Tibial artery (tissue), 4 donors: ENCODE measurements at regions not wholly inside any gene's neighbourhood (a gene's known extent, or its start where the extent isn't known, plus 50 kb on each side); places are given as distances from the start of the nearest gene placed in this dataset.

Experiments
- DNase-seq, 2 donors: peaks; one replicate each; pipeline ENCODE4 v3.0.0-alpha.2; 2019
- H3K27ac ChIP-seq, 2 donors: fragments of 200-600 bp; sonication (generic) in 1 of 2; 1 replicate in 1 of 2; 2 replicates in 1 of 2; pipeline ENCODE4 v1.5.1; 2018 to 2019; ENCODE audit warnings: mild to moderate bottlenecking in 1 of 2
- H3K27me3 ChIP-seq, 2 donors: fragments of 200-600 bp; sonication (generic) in 1 of 2; one replicate each; pipeline versions ENCODE4 v1.5.1 to v1.6.0; 2016 to 2019
- H3K36me3 ChIP-seq, 3 donors: fragments of 200-600 bp; sonication (generic) in 2 of 3; one replicate each; pipeline ENCODE4 v1.5.1; 2016 to 2019; ENCODE audit warnings: mild to moderate bottlenecking in 2 of 3
- H3K4me1 ChIP-seq, 4 donors: fragments of 200-600 bp; sonication (generic) in 2 of 4; 1 replicate in 3 of 4; 2 replicates in 1 of 4; pipeline ENCODE4 v1.5.1; 2016 to 2019
- H3K4me3 ChIP-seq, 2 donors: fragments of 200-600 bp; sonication (generic) in 1 of 2; 1 replicate in 1 of 2; 2 replicates in 1 of 2; pipeline ENCODE4 v1.5.1; 2018 to 2019; ENCODE audit warnings: mild to moderate bottlenecking in 2 of 2
- H3K9me3 ChIP-seq, 3 donors: fragments of 200-600 bp; sonication (generic) in 1 of 3; one replicate each; pipeline ENCODE4 v1.5.1; 2016 to 2019
- intact Hi-C: fragments of 100-400 bp; cut with DNase I; formaldehyde crosslinking; loops from one replicate; pipeline ENCODE4 v1.15.0; 2023; ENCODE audit warnings: low total_unique reads
- TF ChIP-seq, protein P1 (sequence below), 2 experiments: fragments of 200-600 bp in 1 of 2; fragments of 450-650 bp in 1 of 2; IDR thresholded peaks; one replicate each; pipeline ENCODE4 v1.5.1; 2017 to 2019; ENCODE audit warnings: antibody characterized with exemption in 2 of 2, mild to moderate bottlenecking in 1 of 2, moderate library complexity in 1 of 2

DNA sequence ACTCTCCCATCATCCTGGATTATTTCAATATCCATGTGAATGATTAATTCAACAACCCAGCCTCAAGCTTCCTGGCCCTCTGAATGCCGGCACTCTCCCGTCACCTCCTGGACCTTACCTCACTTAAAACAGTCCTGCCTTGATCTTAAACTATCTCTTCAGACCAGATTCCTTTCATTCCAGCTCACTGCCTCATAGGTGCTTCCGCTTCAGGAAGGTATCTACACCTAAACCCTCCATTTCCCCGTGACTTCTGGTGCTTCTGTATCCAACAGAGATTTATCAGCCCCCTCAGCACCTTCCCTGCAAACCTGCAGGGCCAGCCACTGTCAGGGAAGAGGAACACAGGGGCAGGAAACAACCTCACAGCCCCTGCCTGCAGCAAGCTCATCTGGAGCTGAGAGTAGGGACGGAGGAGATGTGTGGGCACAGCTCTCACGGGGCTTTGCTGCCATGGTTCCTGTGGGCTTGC lies 98.9 kb upstream of the TJP1 start:
- H3K27ac ChIP-seq: no peak overlapping the region
- no peak overlapping the region for H3K4me3 ChIP-seq
- intact Hi-C loops: loop anchor here (5.0 kb wide), 1 partner anchor 169 kb away; no protein-coding TSS in a partner anchor
- H3K9me3 ChIP-seq: no peaks in the 10 kb centered on the region
- H3K36me3 ChIP-seq: no peaks in the 10 kb centered on the region
- no peaks in the 10 kb centered on the region for H3K27me3 ChIP-seq
- no peak for DNase-seq
- H3K4me1 ChIP-seq: peaks cover 0 to 15% (median 10%) of the 10 kb centered on the region in 4 donors
- TF ChIP-seq, protein P1, sequence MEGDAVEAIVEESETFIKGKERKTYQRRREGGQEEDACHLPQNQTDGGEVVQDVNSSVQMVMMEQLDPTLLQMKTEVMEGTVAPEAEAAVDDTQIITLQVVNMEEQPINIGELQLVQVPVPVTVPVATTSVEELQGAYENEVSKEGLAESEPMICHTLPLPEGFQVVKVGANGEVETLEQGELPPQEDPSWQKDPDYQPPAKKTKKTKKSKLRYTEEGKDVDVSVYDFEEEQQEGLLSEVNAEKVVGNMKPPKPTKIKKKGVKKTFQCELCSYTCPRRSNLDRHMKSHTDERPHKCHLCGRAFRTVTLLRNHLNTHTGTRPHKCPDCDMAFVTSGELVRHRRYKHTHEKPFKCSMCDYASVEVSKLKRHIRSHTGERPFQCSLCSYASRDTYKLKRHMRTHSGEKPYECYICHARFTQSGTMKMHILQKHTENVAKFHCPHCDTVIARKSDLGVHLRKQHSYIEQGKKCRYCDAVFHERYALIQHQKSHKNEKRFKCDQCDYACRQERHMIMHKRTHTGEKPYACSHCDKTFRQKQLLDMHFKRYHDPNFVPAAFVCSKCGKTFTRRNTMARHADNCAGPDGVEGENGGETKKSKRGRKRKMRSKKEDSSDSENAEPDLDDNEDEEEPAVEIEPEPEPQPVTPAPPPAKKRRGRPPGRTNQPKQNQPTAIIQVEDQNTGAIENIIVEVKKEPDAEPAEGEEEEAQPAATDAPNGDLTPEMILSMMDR (IDR thresholded peaks at IDR 0.05): no peak

DNA sequence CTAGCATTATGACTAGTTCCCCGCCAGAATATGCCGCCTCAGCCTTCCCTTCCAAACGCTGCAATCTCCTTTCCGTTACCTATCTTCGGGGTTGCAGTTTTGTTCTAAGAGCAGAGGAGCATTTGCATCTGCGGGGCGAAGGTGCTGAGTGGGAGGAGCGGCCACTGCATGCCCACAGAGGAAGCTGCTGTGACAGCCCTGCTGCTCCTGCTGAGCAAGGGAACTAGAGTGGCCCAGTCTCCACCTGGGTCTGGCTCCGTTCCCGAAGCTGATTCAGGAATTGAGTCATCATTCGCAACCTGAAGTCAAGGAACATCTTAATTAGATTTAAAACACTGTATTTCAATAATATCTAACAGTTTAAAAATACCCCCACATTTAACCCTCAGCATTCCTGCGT lies 98.2 kb upstream of the TJP1 start:
- H3K9me3 ChIP-seq: no peaks in the 10 kb centered on the region
- peaks cover 0 to 12% (median 9%) of the 10 kb centered on the region in 4 donors for H3K4me1 ChIP-seq
- H3K36me3 ChIP-seq: no peaks in the 10 kb centered on the region
- H3K4me3 ChIP-seq: no peak overlapping the region
- intact Hi-C loops: loop anchor here (5.0 kb wide), 1 partner anchor 168 kb away; no protein-coding TSS in a partner anchor
- no peaks in the 10 kb centered on the region for H3K27me3 ChIP-seq
- no peak for DNase-seq
- no peak overlapping the region for H3K27ac ChIP-seq
- TF ChIP-seq, protein P1 (IDR thresholded peaks at IDR 0.05): no peak

DNA sequence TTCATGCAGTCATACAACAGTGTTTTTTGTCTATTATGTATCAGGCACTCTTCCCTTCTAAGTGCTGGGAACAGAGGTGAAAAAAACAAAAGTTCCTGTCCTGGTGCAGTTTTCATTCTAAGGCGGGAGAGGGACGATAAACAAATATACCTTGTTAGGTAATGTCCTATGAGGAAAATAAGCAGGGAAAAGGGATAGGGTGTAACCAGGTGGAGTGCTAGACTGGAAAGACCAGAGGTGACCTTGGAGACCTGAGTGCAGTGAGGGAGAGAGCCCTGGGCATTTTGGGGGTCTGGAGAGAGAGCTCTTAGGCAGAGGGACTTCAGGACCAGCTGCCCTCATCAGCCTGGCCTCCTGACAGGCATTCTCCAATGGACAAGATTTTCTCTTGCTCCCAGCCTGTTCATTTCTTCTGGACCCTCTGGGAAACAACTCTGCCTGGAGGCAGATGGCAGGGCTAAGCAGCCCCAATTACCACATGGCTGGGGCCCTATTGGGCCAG lies 97.2 kb upstream of the TJP1 start:
- DNase-seq: no peak
- Histone ChIP-seq H3K9me3 (no peaks in the 10 kb centered on the region), H3K36me3 (no peaks in the 10 kb centered on the region), H3K27ac (no peak overlapping the region), H3K27me3 (no peaks in the 10 kb centered on the region), H3K4me1 (peaks cover 0 to 5% (median 1%) of the 10 kb centered on the region in 4 donors), H3K4me3 (no peak overlapping the region)
- intact Hi-C loops: no loop called here
- TF ChIP-seq, protein P1 (IDR thresholded peaks at IDR 0.05): no peak

DNA sequence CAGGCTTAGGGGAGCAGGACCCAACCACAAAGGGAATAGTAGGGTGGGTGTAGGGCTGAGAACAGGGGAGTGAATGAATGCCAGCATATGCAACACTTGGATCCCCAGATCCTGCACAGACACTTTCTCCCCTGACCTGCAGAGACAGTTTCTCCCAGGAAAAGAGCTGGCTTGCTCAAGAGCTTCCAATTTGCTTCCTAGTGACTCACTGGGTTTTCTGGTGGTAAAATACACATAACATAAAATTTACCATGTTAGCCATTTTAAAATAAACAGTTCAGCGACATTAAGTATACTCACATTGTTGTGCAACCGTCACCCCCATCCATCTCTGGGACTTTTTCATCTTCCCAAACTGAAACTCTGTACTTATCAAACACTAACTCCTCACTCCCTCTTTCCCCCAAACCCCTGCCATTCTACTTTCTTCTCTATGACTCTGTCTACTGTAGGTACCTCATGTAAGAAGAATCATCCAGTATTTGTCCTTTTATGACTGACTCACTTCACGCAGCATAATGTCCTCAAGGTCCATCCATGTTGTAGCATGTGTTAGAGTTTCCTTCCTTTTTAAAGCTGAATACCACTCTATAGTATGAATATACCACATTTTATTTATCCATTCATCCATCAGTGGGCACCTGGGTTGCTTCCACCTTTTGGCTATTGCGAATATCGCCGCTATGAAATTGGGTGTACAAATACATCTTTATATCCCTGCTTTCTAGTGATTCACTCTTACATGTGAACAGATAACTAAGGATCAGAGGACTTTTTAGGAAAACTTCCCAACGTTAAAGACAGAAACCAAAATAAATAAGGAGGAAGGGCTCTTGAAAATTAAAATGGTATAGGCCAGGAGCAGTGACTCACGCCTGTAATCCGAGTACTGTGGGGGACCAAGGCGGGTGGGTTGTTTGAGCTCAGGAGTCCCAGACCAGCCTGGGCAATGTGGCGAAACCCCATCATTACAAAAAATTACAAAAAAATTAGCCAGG lies 95.6 kb upstream of the TJP1 start:
- no peak for DNase-seq
- Histone ChIP-seq H3K27ac (no peak overlapping the region), H3K27me3 (no peaks in the 10 kb centered on the region), H3K36me3 (no peaks in the 10 kb centered on the region), H3K9me3 (no peaks in the 10 kb centered on the region), H3K4me1 (peaks cover 0 to 19% (median 3%) of the 10 kb centered on the region in 4 donors), H3K4me3 (no peak overlapping the region)
- TF ChIP-seq, protein P1 (IDR thresholded peaks at IDR 0.05): no peak
- intact Hi-C loops: no loop called here

DNA sequence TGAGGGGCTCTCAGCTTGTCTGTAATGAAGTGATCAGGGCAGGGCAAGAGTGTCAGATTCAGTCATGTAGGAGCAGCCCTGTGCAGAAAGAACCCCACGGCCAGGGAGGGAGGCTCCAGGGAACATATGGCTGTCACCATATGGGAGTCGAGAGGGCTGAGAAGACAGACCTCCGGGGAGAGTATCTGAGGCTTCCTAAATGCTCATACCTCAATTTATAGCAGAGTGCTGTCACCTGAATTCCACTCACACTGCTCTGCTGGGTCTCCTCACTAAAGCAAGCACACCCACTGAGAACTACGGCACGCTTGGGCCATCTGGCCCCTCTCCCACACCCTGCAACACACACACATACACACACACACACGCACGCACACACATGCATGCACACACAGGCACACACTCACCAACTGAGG lies 92.3 kb upstream of the TJP1 start:
- H3K27me3 ChIP-seq: no peaks in the 10 kb centered on the region
- H3K27ac ChIP-seq: no peak overlapping the region
- intact Hi-C loops: no loop called here
- TF ChIP-seq, protein P1 (IDR thresholded peaks at IDR 0.05): no peak
- DNase-seq: no peak
- no peaks in the 10 kb centered on the region for H3K36me3 ChIP-seq
- H3K4me3 ChIP-seq: no peak overlapping the region
- H3K4me1 ChIP-seq: peaks cover 0 to 21% (median 3%) of the 10 kb centered on the region in 4 donors
- H3K9me3 ChIP-seq: no peaks in the 10 kb centered on the region
